ENCODE measurements at regions not wholly inside any gene's neighbourhood (a gene's known extent, or its start where the extent isn't known, plus 50 kb on each side); places are given as distances from the start of the nearest gene placed in this dataset.
"Not testable (repeated sequence)": the region's sequence is repeated elsewhere in the genome, so short reads cannot be mapped to it uniquely, and the experiment has no call there.

DNA sequence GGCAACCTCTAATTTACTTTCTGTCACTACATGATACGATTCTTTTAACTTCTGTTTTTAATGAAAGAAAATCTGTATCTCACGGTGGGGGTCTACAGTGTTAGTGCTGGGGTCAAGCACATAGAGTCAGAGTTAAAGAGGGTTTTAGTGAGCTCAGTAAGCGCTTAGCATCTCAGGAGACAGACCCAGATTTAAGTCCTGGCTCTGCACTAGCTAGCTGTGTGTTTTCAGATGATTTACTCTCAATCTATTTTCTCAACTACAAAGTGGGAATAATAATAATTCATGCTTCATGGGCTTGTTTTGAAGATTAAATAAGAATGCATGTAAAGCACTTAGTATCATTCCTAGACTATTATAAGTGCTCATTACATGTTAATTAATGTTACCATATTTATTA lies 63.4 kb upstream of the KBTBD8 start:
- DNase-seq (ENCODE audit: insufficient read length), result no peak
- no peak for FAIRE-seq
- TF ChIP-seq POLR2A (IDR thresholded peaks at IDR 0.05; ENCODE audit: low read depth, low read length) (no peak), POLR2AphosphoS5 (IDR thresholded peaks at IDR 0.05; ENCODE audit: low read depth, low read length) (no peak), TAF1 (IDR thresholded peaks at IDR 0.05; ENCODE audit: borderline replicate concordance, low read depth, low read length) (no peak)

DNA sequence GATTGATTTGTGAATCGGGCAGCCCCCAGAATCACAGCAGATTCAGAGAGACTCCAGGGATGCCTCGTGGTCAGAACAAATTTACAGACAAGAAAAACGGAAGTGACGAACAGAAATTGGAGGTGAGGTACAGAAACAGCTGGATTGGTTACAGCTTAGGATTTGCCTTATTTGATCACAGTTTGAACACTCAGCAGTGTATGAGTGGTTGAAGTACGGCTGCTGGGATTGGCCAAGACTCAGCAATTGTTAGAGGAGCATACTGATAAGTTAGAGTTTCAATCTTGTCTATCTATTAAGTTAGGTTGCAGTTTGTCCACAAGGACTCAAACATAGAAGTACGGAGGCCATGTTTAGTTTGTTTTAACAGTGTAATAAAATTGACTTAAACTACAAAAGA lies 61.1 kb upstream of the KBTBD8 start:
- DNase-seq (ENCODE audit: insufficient read length); FAIRE-seq: not testable (repeated sequence)

DNA sequence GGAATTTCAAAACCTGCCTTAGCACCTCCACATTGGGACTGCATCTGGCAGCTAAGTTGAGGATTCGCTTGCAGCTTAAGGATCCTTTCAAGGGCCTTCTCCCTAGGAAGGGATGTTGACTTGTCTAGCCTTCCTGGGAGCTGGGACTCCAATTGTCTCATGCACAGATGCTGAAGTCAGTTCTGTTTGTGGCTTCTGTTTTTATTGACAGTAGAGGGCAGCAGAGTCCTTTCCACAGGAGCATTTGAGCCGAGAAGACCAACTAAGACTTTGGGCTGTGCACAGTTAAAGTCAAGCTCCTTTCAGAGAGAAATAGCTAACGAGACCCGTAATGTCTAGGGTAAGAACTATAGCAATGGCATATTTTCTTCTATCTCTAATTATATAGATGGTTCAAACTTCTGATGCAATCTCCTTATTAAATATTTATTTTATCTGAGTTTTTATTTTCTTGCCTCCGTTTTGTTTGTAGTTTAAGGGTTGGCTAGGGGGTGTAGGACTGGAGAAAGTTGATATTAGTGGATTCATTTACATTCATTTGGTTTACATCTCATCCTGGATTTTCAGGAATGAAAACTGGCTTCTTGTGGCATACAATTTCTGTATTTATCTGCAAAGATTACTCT lies 59.7 kb upstream of the KBTBD8 start:
- TF ChIP-seq TAF1 (IDR thresholded peaks at IDR 0.05; ENCODE audit: borderline replicate concordance, low read depth, low read length) (no peak), POLR2A (IDR thresholded peaks at IDR 0.05; ENCODE audit: low read depth, low read length) (no peak), POLR2AphosphoS5 (IDR thresholded peaks at IDR 0.05; ENCODE audit: low read depth, low read length) (no peak)
- DNase-seq (ENCODE audit: insufficient read length) (no peak), FAIRE-seq (peak; percentile 27)

GRCh38 chr3:66948041-66948440 lies 50.1 kb upstream of the KBTBD8 start:
- FAIRE-seq (no peak), DNase-seq (ENCODE audit: insufficient read length) (no peak)
- TF ChIP-seq POLR2AphosphoS5 (IDR thresholded peaks at IDR 0.05; ENCODE audit: low read depth, low read length) (no peak), POLR2A (IDR thresholded peaks at IDR 0.05; ENCODE audit: low read depth, low read length) (no peak), TAF1 (IDR thresholded peaks at IDR 0.05; ENCODE audit: borderline replicate concordance, low read depth, low read length) (no peak)

All from GM12892 (cell line).